Sigmoid colon (tissue), 6 donors: ENCODE measurements at regions not wholly inside any gene's neighbourhood (a gene's known extent, or its start where the extent isn't known, plus 50 kb on each side); places are given as distances from the start of the nearest gene placed in this dataset.

Source experiments
- DNase-seq: peaks from one replicate; pipeline ENCODE4 v3.0.0-alpha.2; 2019
- H3K27ac ChIP-seq, 4 donors: fragments of 200-600 bp; sonication (generic); one replicate each; pipeline ENCODE4 v1.5.1; 2016 to 2019; ENCODE audit warnings: mild to moderate bottlenecking in 1 of 4
- H3K27me3 ChIP-seq, 3 donors: fragments of 200-600 bp; sonication (generic); one replicate each; pipeline ENCODE4 v1.5.1; 2019; ENCODE audit warnings: mild to moderate bottlenecking in 1 of 3
- H3K36me3 ChIP-seq, 4 donors: fragments of 200-600 bp; sonication (generic); one replicate each; pipeline ENCODE4 v1.5.1; 2016 to 2019
- H3K4me1 ChIP-seq, 4 donors: fragments of 200-600 bp; sonication (generic); one replicate each; pipeline ENCODE4 v1.5.1; 2017 to 2019
- H3K4me3 ChIP-seq, 4 donors: fragments of 200-600 bp; sonication (generic); one replicate each; pipeline ENCODE4 v1.5.1; 2017 to 2019; ENCODE audit warnings: mild to moderate bottlenecking in 2 of 4, moderate library complexity in 1 of 4
- H3K9me3 ChIP-seq, 4 donors: fragments of 200-600 bp in 3 of 4; sonication (generic) in 3 of 4; one replicate each; pipeline versions ENCODE4 v1.5.1 to v1.6.1; 2013 to 2019
- CTCF ChIP-seq, 4 experiments: fragments of 450-650 bp in 3 of 4; fragments of 200-600 bp in 1 of 4; IDR thresholded peaks; one replicate each; pipeline ENCODE4 v1.5.1; 2016 to 2019; ENCODE audit warnings: antibody characterized with exemption in 4 of 4, mild to moderate bottlenecking in 3 of 4, moderate library complexity in 2 of 4
- EP300 ChIP-seq, 4 donors: sonication (generic); formaldehyde crosslinking; IDR thresholded peaks; one replicate each; pipeline ENCODE4 v1.6.1; 2017; ENCODE audit warnings: antibody characterized with exemption in 4 of 4
- POLR2A ChIP-seq, 2 donors: fragments of 450-650 bp; IDR thresholded peaks; one replicate each; pipeline ENCODE4 v1.6.1; 2016; ENCODE audit warnings: antibody characterized with exemption in 2 of 2, mild to moderate bottlenecking in 2 of 2, moderate library complexity in 2 of 2
- POLR2AphosphoS5 ChIP-seq, 4 donors: sonication (generic); formaldehyde crosslinking; IDR thresholded peaks; one replicate each; pipeline ENCODE4 v1.6.1; 2017; ENCODE audit warnings: antibody characterized with exemption in 4 of 4
- WGBS, 2 donors: extraction: QIAGEN DNeasy Blood & Tissue Kit; methylation state at CpG; one replicate each; pipeline ENCODE4 v1.1.7; 2013; 5-methylcytosine and 5-hydroxymethylcytosine counted together
- intact Hi-C: fragments of 100-400 bp; cut with DNase I; formaldehyde crosslinking; loops from one replicate; pipeline ENCODE4 v1.15.1; 2023
- donor health status: healthy with polysubstance abuse.
- donor health status: healthy.

GRCh38 chr9:89882930-89883361, 278.1 kb downstream of the GADD45G start:
- WGBS, 2 donors, result 96% methylated on average over 7 of the region's 7 CpGs
- Histone ChIP-seq H3K4me1 (peaks cover 0 to 30% (median 20%) of the 10 kb centered on the region in 4 donors), H3K9me3 (no peaks in the 10 kb centered on the region), H3K27ac (no peak overlapping the region), H3K36me3 (no peaks in the 10 kb centered on the region), H3K27me3 (no peaks in the 10 kb centered on the region), H3K4me3 (no peak overlapping the region)
- peak; percentile 17 for DNase-seq
- no peak for TF ChIP-seq POLR2AphosphoS5 (IDR thresholded peaks at IDR 0.05)
- TF ChIP-seq CTCF (IDR thresholded peaks at IDR 0.05), result no peak
- TF ChIP-seq EP300 (IDR thresholded peaks at IDR 0.05), result no peak
- TF ChIP-seq POLR2A (IDR thresholded peaks at IDR 0.05), result no peak
- intact Hi-C loops, result no loop called here

GRCh38 chr9:89883401-89884341, 278.9 kb downstream of the GADD45G start:
- DNase-seq, result peak; percentile 36

GRCh38 chr9:89884356-89885083, 279.7 kb downstream of the GADD45G start:
- no peaks in the 10 kb centered on the region for H3K9me3 ChIP-seq
- H3K36me3 ChIP-seq, result no peaks in the 10 kb centered on the region
- peaks cover 0 to 15% (median 12%) of the 10 kb centered on the region in 4 donors for H3K4me1 ChIP-seq
- no peaks in the 10 kb centered on the region for H3K27me3 ChIP-seq
- H3K4me3 ChIP-seq, result no peak overlapping the region
- TF ChIP-seq POLR2A (IDR thresholded peaks at IDR 0.05) (no peak), EP300 (IDR thresholded peaks at IDR 0.05) (no peak), POLR2AphosphoS5 (IDR thresholded peaks at IDR 0.05) (no peak), CTCF (IDR thresholded peaks at IDR 0.05) (no peak)
- peak; percentile 60 for DNase-seq
- WGBS, 2 donors, result 89 to 95% methylated on average over 13 of the region's 13 CpGs
- H3K27ac ChIP-seq, result peak overlapping the region in 1 of 4 donors; percentile 17
- intact Hi-C loops, result no loop called here

More at GRCh38 chr9:89883401-89884341, 278.9 kb downstream of the GADD45G start:
- H3K4me1 ChIP-seq, result peaks cover 0 to 23% (median 19%) of the 10 kb centered on the region in 4 donors
- H3K27me3 ChIP-seq, result no peaks in the 10 kb centered on the region
- no peak overlapping the region for H3K27ac ChIP-seq
- TF ChIP-seq POLR2A (IDR thresholded peaks at IDR 0.05) (no peak), CTCF (IDR thresholded peaks at IDR 0.05) (no peak), EP300 (IDR thresholded peaks at IDR 0.05) (no peak), POLR2AphosphoS5 (IDR thresholded peaks at IDR 0.05) (no peak)
- intact Hi-C loops, result no loop called here
- no peaks in the 10 kb centered on the region for H3K36me3 ChIP-seq
- H3K9me3 ChIP-seq, result no peaks in the 10 kb centered on the region
- WGBS, 2 donors, result 91 to 94% methylated on average over 12 of the region's 12 CpGs
- no peak overlapping the region for H3K4me3 ChIP-seq

GRCh38 chr9:89885156-89885555, 280.3 kb downstream of the GADD45G start:
- TF ChIP-seq EP300 (IDR thresholded peaks at IDR 0.05) (no peak), POLR2AphosphoS5 (IDR thresholded peaks at IDR 0.05) (no peak), CTCF (IDR thresholded peaks at IDR 0.05) (no peak), POLR2A (IDR thresholded peaks at IDR 0.05) (no peak)
- no peaks in the 10 kb centered on the region for H3K9me3 ChIP-seq
- peaks cover 0 to 14% (median 11%) of the 10 kb centered on the region in 4 donors for H3K4me1 ChIP-seq
- no peaks in the 10 kb centered on the region for H3K36me3 ChIP-seq
- intact Hi-C loops, result no loop called here
- no peaks in the 10 kb centered on the region for H3K27me3 ChIP-seq
- 93 to 95% methylated on average over 4 of the region's 4 CpGs for WGBS, 2 donors
- H3K27ac ChIP-seq, result peak overlapping the region in 1 of 4 donors; percentile 17
- DNase-seq, result peak; percentile 30
- no peak overlapping the region for H3K4me3 ChIP-seq
